HG03060 (cell line): ENCODE measurements at regions not wholly inside any gene's neighbourhood (a gene's known extent, or its start where the extent isn't known, plus 50 kb on each side); places are given as distances from the start of the nearest gene placed in this dataset.

Experiments used
- ATAC-seq: cut with Tn5 transposase; IDR thresholded peaks from one replicate; pipeline ENCODE4 v1.9.1; 2021; ENCODE audit warnings: low read depth, moderate number of reproducible peaks; ENCODE audit not compliant: unreplicated experiment

- ATAC-seq, result no peak
Observed at GRCh38 chr2:180747728-180748127, 232.7 kb upstream of the UBE2E3 start.

- no peak for ATAC-seq
Observed at GRCh38 chr2:180743401-180743800, 237.0 kb upstream of the UBE2E3 start.

- no peak for ATAC-seq
Observed at GRCh38 chr2:180742801-180743200, 237.6 kb upstream of the UBE2E3 start.

GRCh38 chr2:180739070-180739469, 241.3 kb upstream of the UBE2E3 start:
- ATAC-seq, result no peak

GRCh38 chr2:180735799-180736198, 244.6 kb upstream of the UBE2E3 start:
- ATAC-seq, result no peak

- ATAC-seq, result no peak
Observed at GRCh38 chr2:180734382-180734781, 246.0 kb upstream of the UBE2E3 start.

GRCh38 chr2:180733330-180733729, 247.1 kb upstream of the UBE2E3 start:
- ATAC-seq, result no peak

- no peak for ATAC-seq
Observed at GRCh38 chr2:180732337-180732736, 248.1 kb upstream of the UBE2E3 start.

GRCh38 chr2:180730976-180731375, 249.4 kb upstream of the UBE2E3 start:
- no peak for ATAC-seq

- ATAC-seq, result no peak
Observed at GRCh38 chr2:180728928-180729559, 251.4 kb upstream of the UBE2E3 start.

GRCh38 chr2:180723712-180724111, 256.7 kb upstream of the UBE2E3 start:
- ATAC-seq, result no peak

- ATAC-seq, result no peak
Observed at GRCh38 chr2:180722551-180723239, 257.7 kb upstream of the UBE2E3 start.

- no peak for ATAC-seq
Observed at GRCh38 chr2:180720829-180721228, 259.6 kb upstream of the UBE2E3 start.

- no peak for ATAC-seq
Observed at GRCh38 chr2:180717588-180717987, 262.8 kb upstream of the UBE2E3 start.

GRCh38 chr2:180716186-180717180, 263.9 kb upstream of the UBE2E3 start:
- no peak for ATAC-seq

- ATAC-seq, result no peak
Observed at GRCh38 chr2:180715044-180715443, 265.4 kb upstream of the UBE2E3 start.

- no peak for ATAC-seq
Observed at GRCh38 chr2:180709392-180710145, 270.8 kb upstream of the UBE2E3 start.

- no peak for ATAC-seq
Observed at GRCh38 chr2:180707884-180708205, 272.6 kb upstream of the UBE2E3 start.

- no peak for ATAC-seq
Observed at GRCh38 chr2:180707175-180707883, 273.1 kb upstream of the UBE2E3 start.

GRCh38 chr2:180706694-180707093, 273.7 kb upstream of the UBE2E3 start:
- no peak for ATAC-seq
